H1 (cell line): ENCODE measurements at regions not wholly inside any gene's neighbourhood (a gene's known extent, or its start where the extent isn't known, plus 50 kb on each side); places are given as distances from the start of the nearest gene placed in this dataset.

ENCODE experiments used
- CBX5 ChIP-seq: fragments of 300-800, 300-1000 bp; sonication (generic); IDR thresholded peaks from 2 replicates; pipeline ENCODE4 v1.7.1; 2016; ENCODE audit warnings: antibody characterized with exemption, low read length, low read depth
- CBX8 ChIP-seq: fragments of 300-800, 300-1000 bp; sonication (generic); IDR thresholded peaks from 2 replicates; pipeline ENCODE4 v1.7.1; 2016; ENCODE audit warnings: low read depth, low read length, borderline replicate concordance
- CEBPB ChIP-seq: IDR thresholded peaks from 2 replicates; pipeline ENCODE4 v1.6.1; 2012; ENCODE audit warnings: low read depth, low read length
- CHD1 ChIP-seq: IDR thresholded peaks from 2 replicates; pipeline ENCODE4 v1.6.1; 2012; ENCODE audit warnings: low read depth, low read length, improper control_type of control experiment
- EP300 ChIP-seq, 2 experiments: IDR thresholded peaks; 1 replicate in 1 of 2; 2 replicates in 1 of 2; pipeline ENCODE4 v1.6.1; 2011 to 2012; ENCODE audit warnings: low read depth in 2 of 2, low read length in 2 of 2, mild to moderate bottlenecking in 2 of 2, borderline replicate concordance in 1 of 2, inconsistent platforms in 1 of 2, moderate library complexity in 1 of 2
- KDM5A ChIP-seq: fragments of 200-600 bp; IDR thresholded peaks from 2 replicates; pipeline ENCODE4 v1.7.1; 2012; ENCODE audit warnings: mild to moderate bottlenecking, low read length, inconsistent platforms, mixed read lengths
- POLR2AphosphoS5 ChIP-seq: IDR thresholded peaks from 2 replicates; pipeline ENCODE4 v1.6.1; 2011; ENCODE audit warnings: low read depth, low read length
- SP1 ChIP-seq: IDR thresholded peaks from 2 replicates; pipeline ENCODE4 v1.6.1; 2011; ENCODE audit warnings: low read depth, low read length
- TEAD4 ChIP-seq: IDR thresholded peaks from 2 replicates; pipeline ENCODE4 v1.6.1; 2012; ENCODE audit warnings: low read depth, low read length, inconsistent platforms, mixed read lengths
- YY1 ChIP-seq: IDR thresholded peaks from 2 replicates; pipeline ENCODE4 v1.6.1; 2011; ENCODE audit warnings: low read depth, mild to moderate bottlenecking, low read length
- ZNF274 ChIP-seq: IDR thresholded peaks from 2 replicates; pipeline ENCODE4 v1.7.0; 2012; ENCODE audit warnings: low read length, borderline replicate concordance; ENCODE audit errors: extremely low read depth
- TF ChIP-seq, protein P1 (sequence below), 3 experiments: IDR thresholded peaks; 1 replicate in 2 of 3; 2 replicates in 1 of 3; pipeline versions ENCODE4 v1.5.1 to v1.6.1; 2011; ENCODE audit warnings: low read length in 3 of 3, mild to moderate bottlenecking in 3 of 3, inconsistent platforms in 2 of 3, low read depth in 1 of 3, moderate library complexity in 1 of 3; ENCODE audit not compliant: insufficient read depth in 1 of 3; ENCODE audit errors: control extremely low read depth in 1 of 3
- TF ChIP-seq, protein P2 (sequence below): IDR thresholded peaks from 2 replicates; pipeline ENCODE4 v1.6.1; 2011; ENCODE audit warnings: low read depth, mild to moderate bottlenecking, low read length; ENCODE audit not compliant: insufficient read depth

DNA sequence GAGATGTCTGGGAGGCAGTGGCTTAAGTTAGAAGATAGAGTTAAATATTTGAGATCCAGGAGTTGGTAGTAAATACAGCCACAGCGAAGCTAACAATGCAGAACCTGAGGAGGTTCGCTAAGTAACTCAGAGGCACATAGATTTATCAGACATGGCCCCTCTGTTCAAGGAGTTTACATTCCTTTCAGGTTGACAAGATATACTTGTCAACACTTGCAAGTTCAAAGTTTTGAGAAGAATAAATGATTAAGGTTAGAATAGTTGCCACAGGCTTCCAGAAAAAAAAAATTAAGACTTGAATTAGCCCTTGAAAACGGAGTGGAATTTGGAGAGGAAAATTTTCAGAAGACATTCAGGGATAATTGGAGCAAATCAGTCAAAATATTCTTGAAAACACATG is 658.3 kb upstream of the WWC1 start:
- TF ChIP-seq, protein P1, sequence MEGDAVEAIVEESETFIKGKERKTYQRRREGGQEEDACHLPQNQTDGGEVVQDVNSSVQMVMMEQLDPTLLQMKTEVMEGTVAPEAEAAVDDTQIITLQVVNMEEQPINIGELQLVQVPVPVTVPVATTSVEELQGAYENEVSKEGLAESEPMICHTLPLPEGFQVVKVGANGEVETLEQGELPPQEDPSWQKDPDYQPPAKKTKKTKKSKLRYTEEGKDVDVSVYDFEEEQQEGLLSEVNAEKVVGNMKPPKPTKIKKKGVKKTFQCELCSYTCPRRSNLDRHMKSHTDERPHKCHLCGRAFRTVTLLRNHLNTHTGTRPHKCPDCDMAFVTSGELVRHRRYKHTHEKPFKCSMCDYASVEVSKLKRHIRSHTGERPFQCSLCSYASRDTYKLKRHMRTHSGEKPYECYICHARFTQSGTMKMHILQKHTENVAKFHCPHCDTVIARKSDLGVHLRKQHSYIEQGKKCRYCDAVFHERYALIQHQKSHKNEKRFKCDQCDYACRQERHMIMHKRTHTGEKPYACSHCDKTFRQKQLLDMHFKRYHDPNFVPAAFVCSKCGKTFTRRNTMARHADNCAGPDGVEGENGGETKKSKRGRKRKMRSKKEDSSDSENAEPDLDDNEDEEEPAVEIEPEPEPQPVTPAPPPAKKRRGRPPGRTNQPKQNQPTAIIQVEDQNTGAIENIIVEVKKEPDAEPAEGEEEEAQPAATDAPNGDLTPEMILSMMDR (IDR thresholded peaks at IDR 0.05; ENCODE audit: control extremely low read depth in 1 of 3, insufficient read depth in 1 of 3, low read depth in 1 of 3, low read length in 3 of 3): no peak
- TF ChIP-seq CHD1 (no peak), ZNF274 (no peak), SP1 (no peak), CEBPB (no peak), POLR2AphosphoS5 (no peak), TEAD4 (no peak), CBX5 (no peak), EP300 (IDR thresholded peaks at IDR 0.05; ENCODE audit: borderline replicate concordance in 1 of 2, low read depth in 2 of 2, low read length in 2 of 2) (no peak), YY1 (no peak), KDM5A (no peak), CBX8 (no peak)
- TF ChIP-seq, protein P2, sequence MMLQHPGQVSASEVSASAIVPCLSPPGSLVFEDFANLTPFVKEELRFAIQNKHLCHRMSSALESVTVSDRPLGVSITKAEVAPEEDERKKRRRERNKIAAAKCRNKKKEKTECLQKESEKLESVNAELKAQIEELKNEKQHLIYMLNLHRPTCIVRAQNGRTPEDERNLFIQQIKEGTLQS: no peak
